Fibroblast of skin of back (primary cell): ENCODE measurements at regions not wholly inside any gene's neighbourhood (a gene's known extent, or its start where the extent isn't known, plus 50 kb on each side); places are given as distances from the start of the nearest gene placed in this dataset.

Experiments
- DNase-seq: peaks from one replicate; pipeline ENCODE4 v3.0.0-alpha.2; 2013

DNA sequence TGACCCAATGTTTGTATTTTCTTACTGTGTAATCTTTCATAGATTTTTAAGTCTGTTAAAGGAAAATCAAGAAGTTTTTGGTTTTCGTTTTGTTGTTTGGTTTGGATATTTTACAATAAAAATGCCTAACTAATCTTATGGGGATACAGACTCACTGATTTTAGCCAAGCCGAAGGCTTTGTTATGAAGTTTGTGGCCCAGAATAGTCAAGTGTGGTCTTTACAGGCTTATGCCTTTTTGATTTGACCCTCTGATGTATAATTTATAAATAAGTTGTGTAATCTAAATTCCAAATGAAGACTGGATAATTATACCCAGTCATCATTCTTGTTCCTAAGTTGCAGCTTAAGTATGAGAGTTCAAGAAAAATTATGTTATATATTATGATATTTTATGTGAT, 739.3 kb downstream of the ADGRL2 start:
- DNase-seq: no peak

DNA sequence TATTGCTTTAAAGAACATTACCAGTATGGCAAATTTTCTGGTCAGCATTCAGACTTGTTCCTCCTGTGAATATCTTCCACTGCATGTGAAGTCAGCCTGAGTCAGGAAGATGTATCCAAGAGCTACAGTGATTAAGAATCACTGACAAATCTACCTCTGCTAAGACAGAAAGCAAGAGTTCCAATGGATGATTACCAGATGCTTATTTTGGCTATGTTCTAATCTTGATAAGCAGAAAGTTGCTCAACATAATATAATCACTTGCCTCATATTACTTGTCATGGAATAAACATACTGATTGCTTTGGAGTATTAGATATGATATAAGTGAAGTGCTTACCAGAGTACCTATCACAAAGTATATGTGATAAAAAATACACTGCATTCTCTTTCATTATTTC, 738.1 kb downstream of the ADGRL2 start:
- DNase-seq: peak; percentile 36

DNA sequence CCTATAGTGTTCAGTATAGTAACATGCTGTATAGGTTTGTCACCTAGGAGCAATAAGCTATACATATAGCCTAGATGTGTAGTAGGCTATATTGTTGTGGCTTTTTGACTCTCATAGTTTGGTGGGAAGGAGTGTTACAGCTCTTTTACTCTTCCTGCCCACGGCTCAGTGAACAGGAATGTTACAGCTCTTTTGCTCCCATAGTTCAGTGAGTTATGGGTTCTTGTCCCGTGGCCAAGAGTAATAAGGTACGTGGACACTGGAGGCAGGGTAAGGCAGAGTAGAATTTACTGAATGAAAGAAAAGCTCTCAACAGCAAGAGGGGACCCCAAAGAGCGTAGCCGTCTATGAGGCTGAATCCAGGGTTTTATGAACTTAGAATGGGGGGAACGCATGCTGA, 734.3 kb downstream of the ADGRL2 start:
- DNase-seq: peak; percentile 50

DNA sequence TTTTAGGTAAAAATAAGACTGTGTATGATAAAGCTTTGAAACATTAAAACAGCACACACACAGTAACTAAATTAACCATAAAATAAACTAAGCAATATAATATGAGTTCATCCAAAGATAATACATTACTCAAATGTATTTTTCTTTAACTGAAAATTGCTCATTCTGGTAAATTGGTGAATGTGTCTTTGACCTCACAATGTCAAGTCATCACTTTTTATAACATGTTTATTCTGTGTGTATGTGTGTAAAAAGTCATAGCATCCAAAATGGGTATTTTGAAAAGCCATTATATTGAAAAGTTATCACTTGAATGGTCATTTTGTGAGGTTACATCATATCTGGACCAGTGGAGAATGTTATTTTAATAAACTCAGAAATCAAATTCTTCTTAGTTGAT, 724.6 kb downstream of the ADGRL2 start:
- no peak for DNase-seq

DNA sequence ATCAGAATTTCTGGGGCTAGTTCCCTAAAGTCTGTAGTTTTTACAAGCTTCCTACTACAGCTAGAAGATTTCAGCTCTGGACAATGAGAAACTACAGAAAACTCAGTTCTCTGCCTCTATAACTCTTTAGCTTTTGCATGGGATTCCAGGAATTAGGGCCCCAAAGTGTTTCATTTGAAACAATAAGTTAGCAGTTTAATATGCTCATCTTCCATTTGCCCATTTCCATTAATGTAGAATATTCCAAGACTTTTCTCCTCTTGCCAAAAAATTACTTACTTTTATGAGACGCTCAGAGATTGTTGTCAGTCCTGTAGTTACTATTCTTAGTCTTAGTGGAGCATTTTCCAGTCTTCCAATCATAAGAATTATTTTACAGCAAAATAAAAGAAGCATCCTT, 719.9 kb downstream of the ADGRL2 start:
- DNase-seq: no peak

DNA sequence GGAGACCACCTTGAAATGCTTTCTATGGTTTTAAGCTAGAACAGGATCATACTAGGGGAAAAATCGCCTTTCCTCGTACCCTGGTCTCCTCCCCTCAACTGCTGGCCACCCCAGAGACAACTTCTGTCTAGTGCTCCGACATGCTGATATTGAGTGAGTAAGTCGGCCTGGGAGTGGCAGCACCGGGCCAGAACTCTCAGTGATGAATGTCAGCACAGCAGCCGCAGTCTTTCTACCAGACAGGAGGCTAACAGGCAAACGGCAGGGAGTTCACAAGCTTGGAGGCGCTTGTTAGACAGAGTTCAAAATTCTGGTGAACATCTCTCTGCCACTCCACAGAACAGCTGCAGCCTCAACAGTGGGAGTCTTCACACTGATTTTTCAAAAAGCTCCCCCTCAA, 716.9 kb downstream of the ADGRL2 start:
- DNase-seq: peak; percentile 41

DNA sequence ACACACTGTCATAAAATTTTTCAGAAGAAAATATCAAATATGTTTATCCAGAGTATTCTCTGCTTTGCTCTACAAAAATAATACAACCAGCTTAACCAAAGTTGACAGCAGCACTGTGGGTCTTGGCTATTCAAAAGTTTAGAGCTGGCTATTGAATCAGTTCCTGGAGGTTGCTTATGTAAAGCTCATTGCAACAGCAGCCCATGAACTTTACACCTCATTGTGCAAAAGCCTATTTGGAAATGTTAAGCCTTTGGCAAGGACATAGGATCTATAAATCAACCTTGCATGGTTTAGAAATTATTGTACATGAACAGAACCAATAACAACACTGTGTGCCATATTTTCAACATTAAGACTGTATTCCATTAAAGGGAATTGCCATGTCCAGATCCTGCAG, 714.9 kb downstream of the ADGRL2 start:
- no peak for DNase-seq

DNA sequence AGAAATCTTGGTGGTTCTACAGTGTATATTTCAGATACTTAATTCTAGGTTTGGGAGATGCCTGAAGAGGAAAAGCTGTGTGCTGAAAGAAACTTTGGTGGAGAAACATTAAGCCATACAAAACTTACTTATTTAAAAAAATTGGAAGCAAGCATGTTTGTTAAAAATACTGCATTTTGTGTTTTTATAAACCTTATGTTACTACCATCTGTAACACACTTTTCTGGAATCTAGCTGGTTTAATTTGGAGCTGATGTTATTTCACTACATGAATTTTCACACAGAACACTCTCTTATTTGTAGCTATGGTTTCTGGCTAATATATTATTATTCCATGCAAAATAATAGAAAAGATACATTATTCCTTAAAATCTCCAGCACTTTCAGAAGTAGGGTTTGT, 710.7 kb downstream of the ADGRL2 start:
- no peak for DNase-seq

DNA sequence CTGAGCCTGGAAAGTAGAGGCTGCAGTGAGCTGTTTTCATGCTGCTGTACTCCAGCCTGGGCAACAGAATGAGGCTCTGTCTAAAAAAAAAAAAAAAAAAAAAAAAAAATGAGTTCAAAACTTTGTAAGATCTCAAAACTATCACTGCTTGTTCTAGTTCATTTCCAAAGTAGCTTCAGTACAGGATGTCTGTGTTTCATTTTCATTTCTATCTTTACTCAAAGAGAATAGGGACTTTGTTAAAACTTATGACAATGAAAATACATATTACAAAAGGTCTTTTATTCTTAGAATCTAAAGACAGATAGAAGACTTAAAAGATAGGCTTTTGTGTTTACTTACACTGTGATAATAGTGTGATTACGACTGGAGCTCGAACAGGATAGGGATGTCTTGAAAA, 709.7 kb downstream of the ADGRL2 start:
- no peak for DNase-seq

DNA sequence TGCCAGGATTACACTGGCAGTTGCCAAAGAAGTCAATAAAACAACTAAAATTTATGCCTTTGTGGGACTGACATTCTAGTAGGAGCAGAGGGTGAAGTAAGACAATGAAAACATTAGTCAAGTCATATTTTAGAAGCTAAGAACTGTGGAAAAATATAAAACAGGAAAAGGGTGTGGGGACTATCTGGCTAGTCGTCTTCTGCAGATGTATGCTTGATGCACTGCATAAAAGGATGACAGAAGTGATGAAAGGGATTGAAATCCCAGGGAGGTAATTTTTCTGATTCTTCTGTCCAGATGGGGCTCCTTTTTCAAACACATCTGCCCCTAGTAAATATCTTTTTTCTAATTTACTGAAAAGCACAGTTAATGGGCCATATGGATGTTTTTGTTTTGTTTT, 706.3 kb downstream of the ADGRL2 start:
- DNase-seq: peak; percentile 14

DNA sequence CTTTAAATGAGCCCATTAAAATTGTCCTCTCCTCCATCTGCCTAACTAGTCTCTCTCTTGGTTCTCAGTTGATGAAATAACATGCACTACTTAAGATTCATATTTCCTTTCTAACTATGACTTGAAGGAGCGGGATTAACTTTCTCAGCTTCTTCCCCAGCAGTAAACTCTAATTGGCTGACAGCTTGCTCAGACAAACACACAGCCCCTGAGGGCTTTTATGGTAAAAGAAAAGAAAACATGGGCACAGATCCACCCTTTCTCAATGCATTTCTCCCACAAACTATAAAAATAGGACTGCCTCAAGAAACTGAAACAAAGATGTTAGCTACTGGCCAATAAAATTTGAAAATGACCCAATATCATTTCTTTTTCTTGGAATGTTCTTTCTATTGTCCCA, 703.1 kb downstream of the ADGRL2 start:
- DNase-seq: peak; percentile 66

DNA sequence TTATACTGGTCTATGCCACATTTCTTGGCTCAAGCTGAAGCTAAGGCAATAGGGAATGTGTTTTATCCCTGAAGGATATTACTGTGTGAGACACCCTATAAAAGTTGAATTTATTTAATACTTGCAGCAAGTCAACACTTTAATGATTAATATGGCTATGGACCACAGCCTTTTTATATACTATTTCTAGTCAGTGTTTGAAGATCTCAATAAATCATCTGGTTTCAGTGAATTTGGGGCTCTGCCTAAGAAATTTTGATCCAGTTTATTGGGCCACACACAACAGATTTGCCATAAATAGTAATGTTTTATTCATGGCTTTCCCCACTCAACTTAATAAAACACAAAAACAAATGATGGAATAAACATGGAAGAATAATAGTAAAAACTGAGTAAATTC, 698.3 kb downstream of the ADGRL2 start:
- DNase-seq: no peak

DNA sequence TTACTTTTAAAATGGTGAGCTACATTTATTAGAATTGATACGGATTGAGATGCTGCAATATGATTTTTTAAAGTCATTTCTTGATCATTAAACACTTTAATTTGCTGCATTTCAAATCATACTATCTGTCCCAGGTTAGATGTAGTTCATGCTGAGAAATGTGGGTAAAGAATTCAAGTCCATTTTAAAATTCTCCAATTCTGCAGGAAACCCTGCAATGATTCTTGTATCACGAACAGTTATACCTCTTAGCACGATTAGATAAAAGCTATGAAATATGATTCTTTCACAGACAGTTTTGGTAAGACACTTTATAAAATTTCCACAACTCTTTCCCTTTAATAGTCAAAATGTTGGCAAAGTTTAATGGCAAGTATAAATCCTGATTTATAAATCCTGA, 693.4 kb downstream of the ADGRL2 start:
- no peak for DNase-seq

DNA sequence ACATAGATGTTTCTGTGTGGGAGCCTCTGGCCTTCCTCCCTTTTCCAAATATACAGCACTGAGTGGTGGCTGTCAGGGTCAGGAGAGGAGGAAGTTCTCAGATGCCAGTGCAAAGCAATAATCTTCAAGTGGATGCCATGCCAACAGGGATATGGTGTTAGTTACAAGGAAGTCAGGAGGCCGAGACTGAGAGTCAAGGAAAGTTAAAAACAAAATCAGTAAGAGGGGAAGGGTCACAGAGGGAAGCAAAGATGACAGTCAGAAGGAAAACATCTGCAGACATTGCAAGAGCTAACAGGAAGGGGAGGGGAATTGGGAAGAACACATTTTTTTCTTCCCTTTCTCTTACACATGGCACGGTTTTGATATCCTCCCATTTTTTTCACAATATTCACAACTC, 691.4 kb downstream of the ADGRL2 start:
- no peak for DNase-seq

DNA sequence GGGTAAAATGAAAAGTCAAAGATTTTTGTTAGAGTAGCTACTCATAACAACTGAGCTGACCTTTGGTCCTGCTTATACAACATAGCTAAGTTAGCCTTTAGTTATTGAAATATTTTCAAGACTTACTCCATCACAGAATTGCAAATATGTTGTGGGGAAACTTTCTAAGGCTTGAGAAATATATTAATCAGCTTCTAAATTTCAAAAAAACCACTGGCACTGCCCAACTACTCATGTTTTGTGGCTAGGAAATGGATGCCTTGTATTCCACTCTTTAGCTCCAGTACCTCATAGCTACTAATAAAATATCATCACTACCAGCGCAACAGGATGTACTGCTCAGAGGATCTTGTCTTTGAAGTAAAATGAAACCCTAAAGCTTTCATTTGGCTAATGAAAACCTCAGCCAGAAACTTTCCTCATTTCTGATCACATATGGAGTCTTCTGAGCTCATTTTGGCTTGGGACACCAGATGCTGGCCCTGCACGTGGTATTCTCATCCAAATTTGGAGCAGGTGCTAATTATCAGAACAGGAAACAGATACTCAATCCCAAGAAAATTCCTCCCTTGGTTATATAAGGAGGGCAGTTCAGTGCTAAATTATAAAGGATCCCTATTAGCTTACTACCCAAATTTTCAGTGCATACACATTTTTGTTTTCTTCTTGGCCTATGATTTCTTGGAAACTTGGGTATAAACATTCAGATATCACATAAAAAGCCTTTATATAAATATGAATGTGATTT, 690.7 kb downstream of the ADGRL2 start:
- peak; percentile 39 for DNase-seq

DNA sequence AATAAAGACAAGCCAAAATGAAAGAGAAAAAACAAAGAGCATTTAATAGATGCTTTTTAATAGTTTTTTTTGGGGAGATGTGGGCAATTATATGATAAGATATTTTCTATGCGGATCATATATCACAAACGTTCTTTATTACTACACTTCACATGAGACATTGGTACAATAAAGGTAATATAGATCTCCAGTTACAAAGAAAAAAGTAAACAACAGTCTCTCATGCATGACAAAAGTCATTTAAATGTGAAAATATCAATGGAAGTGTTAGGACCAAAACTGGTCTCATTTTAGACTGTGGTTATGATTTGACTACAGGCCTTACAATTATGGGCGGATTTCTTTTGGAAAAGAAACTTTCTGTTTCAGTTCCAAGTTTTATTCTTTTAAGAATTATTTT, 687.0 kb downstream of the ADGRL2 start:
- DNase-seq: no peak

DNA sequence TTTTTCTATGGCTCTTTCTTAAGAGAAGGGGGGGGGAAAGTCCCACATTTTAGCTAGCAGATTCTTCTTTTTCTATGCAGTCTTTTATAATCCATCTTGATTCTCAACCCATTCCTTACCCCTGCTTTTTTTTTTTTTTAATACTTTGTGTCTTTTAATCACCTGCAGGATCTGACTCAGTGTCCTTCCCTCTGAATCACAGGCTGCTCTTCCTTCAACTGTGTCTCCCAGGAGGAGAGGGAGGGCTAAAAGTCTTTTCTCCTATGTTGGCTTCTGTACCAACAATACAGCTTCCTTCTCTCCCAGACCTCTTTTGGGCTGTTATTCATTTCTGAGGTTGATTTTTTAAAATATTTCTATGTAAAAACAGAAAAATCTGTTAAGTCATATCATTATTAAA, 686.2 kb downstream of the ADGRL2 start:
- no peak for DNase-seq

DNA sequence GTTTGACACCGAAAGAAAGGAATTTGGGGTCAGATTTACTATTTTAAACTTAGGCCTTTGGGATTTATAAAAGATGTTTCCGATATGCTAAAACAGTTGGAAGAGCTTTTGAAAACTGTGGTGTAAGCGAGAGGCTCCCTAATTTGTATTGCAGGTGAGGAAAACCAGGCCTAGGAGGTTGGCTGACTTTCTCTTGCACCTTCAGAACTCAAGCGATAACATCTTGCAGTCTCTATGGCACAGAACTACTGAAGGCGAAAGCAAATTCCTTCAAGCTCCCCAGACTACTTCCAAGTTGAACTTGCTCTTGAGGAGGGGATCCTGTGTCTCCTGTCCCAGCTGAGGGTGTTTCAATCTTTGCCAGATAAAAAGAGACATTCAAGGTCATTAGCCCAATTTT, 685.7 kb downstream of the ADGRL2 start:
- DNase-seq: no peak

DNA sequence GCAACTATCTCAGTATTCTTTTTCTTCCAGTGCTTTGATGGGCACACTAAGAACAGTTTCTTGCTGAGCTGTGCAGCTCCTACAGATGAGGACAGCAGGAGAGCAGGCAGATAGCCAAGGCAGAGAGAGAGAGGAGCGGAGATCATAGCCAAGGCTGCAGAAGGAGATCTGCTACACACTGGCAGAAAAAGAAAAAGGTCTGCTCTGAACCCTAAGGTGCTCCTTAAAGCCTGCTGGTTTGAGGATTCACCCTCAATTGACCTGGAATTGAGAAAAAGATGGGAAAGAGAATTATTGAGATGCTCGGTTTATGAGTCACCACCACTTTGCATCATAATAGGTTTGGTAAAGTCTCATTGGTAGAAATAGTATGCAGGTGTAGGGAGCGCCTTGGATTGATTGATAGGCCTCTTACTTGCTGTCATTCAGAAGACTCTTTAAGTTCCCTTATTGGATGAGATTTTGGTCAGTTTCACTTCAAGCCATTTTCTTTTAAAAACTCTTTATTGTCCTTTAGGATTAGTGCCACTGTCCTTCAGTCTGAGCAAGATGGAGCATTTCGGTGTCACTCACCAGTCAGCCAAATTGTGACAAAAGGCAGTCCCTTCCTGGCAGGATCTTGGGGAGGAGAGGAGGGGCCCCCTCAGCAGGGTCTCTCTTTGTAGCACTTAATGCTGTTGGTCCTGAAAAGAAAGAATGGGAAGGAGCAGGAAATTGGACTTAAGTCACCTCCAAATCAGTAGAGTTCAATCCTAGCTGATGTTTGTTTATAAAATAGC, 685.0 kb downstream of the ADGRL2 start:
- peak; percentile 24 for DNase-seq

DNA sequence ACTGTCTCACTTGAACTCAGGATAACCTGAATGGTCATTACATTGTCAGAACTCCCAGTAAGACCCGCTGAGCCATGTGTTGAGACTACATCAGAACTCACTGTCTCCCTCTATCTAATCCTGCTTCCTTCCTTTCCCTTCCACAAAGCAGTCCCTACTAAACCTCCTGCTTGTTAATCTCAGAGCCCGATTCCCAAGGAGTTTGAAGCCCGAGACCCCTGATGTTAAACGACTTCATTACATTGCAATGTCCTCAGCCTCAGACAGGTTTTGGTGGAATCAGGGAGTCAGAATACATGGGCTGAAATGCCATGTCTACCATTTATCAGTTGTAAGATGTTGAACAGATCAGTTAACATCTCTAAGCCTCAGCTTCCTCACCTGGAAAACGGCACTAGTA, 682.4 kb downstream of the ADGRL2 start:
- DNase-seq: no peak

DNA sequence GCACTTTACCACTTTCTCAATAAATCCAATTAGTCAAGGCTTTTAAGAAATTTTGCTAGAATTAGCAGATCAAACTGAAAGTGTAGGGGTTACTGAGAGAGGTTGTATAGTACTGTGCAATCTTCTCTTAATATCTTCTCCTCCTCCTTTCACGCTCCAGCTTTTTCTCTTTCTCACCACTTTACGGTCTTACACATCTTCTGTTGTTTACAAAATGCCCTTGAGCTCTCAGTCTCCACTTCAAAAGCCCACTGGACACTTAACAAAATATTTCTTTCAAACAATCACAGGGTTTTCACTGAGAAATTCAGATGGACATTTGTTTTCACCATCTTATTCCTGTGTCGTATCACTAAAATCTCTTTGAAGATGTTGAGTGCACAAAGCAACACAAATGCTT, 678.2 kb downstream of the ADGRL2 start:
- no peak for DNase-seq

DNA sequence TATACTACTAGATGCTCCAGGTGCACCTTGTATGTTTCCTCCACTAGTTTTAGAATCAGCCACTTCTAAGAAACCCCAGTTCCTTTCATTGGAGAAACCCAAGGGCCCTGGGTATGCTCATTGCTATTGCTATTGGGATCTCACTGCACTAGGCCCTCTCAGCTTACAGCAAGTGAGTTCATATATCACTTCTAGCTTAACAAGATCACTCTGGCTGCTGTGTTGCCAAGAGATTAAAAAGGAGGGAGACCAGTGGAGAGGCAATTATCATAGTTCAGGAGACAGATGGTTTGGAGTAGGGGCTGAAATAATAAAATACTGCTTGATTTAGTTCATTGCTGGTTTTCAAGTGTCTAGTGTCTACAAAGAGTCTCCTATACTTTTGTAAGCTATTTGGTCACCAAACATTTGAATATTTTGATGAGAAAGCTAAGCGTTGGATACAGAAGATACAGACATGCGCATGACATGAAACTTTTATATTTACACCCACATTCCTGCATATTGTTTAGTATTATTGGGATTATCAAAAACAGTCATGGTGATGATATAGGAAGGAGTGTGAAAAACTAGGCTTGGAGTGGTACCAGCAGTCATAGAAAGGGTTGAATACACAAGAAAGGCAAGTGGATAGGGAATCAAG, 671.9 kb downstream of the ADGRL2 start:
- DNase-seq: no peak

DNA sequence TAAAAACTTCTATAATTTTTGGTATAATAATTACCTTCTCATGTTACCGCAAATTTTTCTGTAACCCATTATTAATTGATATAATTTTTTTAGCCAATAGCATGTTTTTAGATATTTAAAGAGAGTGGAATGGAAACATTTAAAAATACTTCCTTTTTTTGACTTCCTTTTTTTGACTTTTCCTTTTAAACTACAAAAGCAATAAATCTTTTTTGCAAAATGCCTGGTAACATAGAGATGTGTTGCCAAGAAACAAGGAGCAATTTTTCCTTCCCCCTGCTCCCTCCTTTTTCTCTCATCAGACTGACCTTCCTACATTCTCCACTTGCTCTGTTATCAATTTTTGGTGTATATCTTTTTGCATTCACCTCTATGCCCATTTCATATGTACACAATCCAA, 666.2 kb downstream of the ADGRL2 start:
- no peak for DNase-seq

DNA sequence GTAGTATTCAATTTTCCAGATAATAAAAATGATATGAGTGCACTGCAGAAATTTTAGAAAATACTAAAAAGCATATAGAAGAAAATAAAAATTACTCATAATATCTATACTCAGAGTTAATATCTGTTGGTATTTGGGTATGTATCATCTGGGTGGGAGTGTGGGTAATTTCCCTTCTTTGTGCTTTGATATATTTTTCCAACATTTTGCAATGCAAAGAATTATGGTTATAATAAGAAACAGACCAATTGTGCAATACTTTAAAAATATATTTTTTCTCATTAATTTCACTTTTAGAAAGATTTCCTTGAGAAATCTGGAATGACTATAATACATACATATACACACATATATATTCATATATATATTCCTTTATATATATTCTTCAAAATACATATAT, 665.7 kb downstream of the ADGRL2 start:
- DNase-seq: no peak
